SU-DHL-6 (cell line): ENCODE measurements at regions not wholly inside any gene's neighbourhood (a gene's known extent, or its start where the extent isn't known, plus 50 kb on each side); places are given as distances from the start of the nearest gene placed in this dataset.

Experiments
- H2AFZ ChIP-seq: fragments of 200-600 bp; sonication (generic); 2 replicates; pipeline ENCODE4 v1.6.1; 2014; ENCODE audit warnings: low read depth, mild to moderate bottlenecking, moderate library complexity, mixed read lengths, antibody characterized with exemption, low read length; ENCODE audit not compliant: severe bottlenecking
- H3F3A ChIP-seq: fragments of 200-600 bp; shearing (Covaris generic); 2 replicates; pipeline ENCODE4 v1.6.0; 2016; ENCODE audit warnings: antibody characterized with exemption, mild to moderate bottlenecking; ENCODE audit not compliant: insufficient read depth
- H3K27ac ChIP-seq: fragments of 200-600 bp; sonication (generic); 2 replicates; pipeline ENCODE4 v1.5.1; 2016; ENCODE audit warnings: low read depth, mild to moderate bottlenecking, low read length, moderate library complexity, mixed read lengths
- H3K27me3 ChIP-seq: fragments of 200-600 bp; sonication (generic), shearing (Covaris generic); 2 replicates; pipeline ENCODE4 v1.6.0; 2014; ENCODE audit warnings: mild to moderate bottlenecking, low read length
- H3K36me3 ChIP-seq: fragments of 200-600 bp; sonication (generic); 2 replicates; pipeline ENCODE4 v1.6.1; 2014; ENCODE audit warnings: mild to moderate bottlenecking, low read length, mixed read lengths
- H3K4me2 ChIP-seq: fragments of 300-600, 200-600 bp; shearing (Covaris generic), sonication (generic); 2 replicates; pipeline ENCODE4 v1.6.0; 2014; ENCODE audit warnings: low read length, low read depth, mild to moderate bottlenecking; ENCODE audit not compliant: poor library complexity, severe bottlenecking
- H3K4me3 ChIP-seq: fragments of 200-600 bp; sonication (generic); 2 replicates; pipeline ENCODE4 v1.5.1; 2014; ENCODE audit warnings: antibody characterized with exemption, low read length, mild to moderate bottlenecking, mixed read lengths; ENCODE audit not compliant: insufficient read depth, poor library complexity, severe bottlenecking
- H3K79me2 ChIP-seq: fragments of 200-600 bp; sonication (generic); 2 replicates; pipeline ENCODE4 v1.6.1; 2014; ENCODE audit warnings: mild to moderate bottlenecking, low read length, moderate library complexity; ENCODE audit not compliant: insufficient read depth
- H3K9ac ChIP-seq: fragments of 200-600 bp; sonication (generic); 2 replicates; pipeline ENCODE4 v1.7.0; 2014; ENCODE audit warnings: mild to moderate bottlenecking, low read length
- H3K9me2 ChIP-seq: fragments of 200-600 bp; sonication (generic); replicated peaks from 2 replicates; pipeline ENCODE4 v1.6.1; 2014; ENCODE audit warnings: low read length; ENCODE audit not compliant: insufficient read depth
- H3K9me3 ChIP-seq: fragments of 200-600 bp; sonication (generic); 2 replicates; pipeline ENCODE4 v1.6.1; 2014; ENCODE audit warnings: low read length, mixed read lengths; ENCODE audit not compliant: insufficient read depth
- H4K20me1 ChIP-seq: fragments of 200-600 bp; sonication (generic); 2 replicates; pipeline ENCODE4 v1.6.1; 2014; ENCODE audit warnings: low read depth, mild to moderate bottlenecking, antibody characterized with exemption, low read length, moderate library complexity, mixed read lengths
- CTCF ChIP-seq: fragments of 200-600 bp; sonication (generic); IDR thresholded peaks from one replicate; pipeline ENCODE4 v1.5.1; 2017; ENCODE audit warnings: antibody characterized with exemption, mild to moderate bottlenecking, low read length, moderate library complexity; ENCODE audit not compliant: insufficient read depth, poor library complexity, severe bottlenecking
- EZH2phosphoT487 ChIP-seq: fragments of 200-600 bp; sonication (generic), shearing (Covaris generic); conservative IDR thresholded peaks from 2 replicates; pipeline ENCODE4 v1.6.1; 2018; ENCODE audit warnings: mild to moderate bottlenecking, antibody characterized with exemption, low read length, moderate library complexity, mixed read lengths

- no peak overlapping the region for H3K9ac ChIP-seq
- no peaks in the 10 kb centered on the region for H3K36me3 ChIP-seq
- no peak overlapping the region for H3K4me3 ChIP-seq
- no peaks in the 10 kb centered on the region for H3K9me3 ChIP-seq
- no peak overlapping the region for H3K4me2 ChIP-seq
- H3K27ac ChIP-seq = no peak overlapping the region
- H4K20me1 ChIP-seq = no peaks in the 10 kb centered on the region
- no peaks in the 10 kb centered on the region for H3F3A ChIP-seq
- no peak overlapping the region for H2AFZ ChIP-seq
- TF ChIP-seq CTCF (no peak), EZH2phosphoT487 (no peak)
- no peaks in the 10 kb centered on the region for H3K9me2 ChIP-seq
- no peaks in the 10 kb centered on the region for H3K27me3 ChIP-seq
- no peaks in the 10 kb centered on the region for H3K79me2 ChIP-seq
Measured at GRCh38 chr5:96079962-96080361, 118.3 kb upstream of the ELL2 start.

GRCh38 chr5:96079075-96079474, 117.4 kb upstream of the ELL2 start:
- Histone ChIP-seq H3K9me2 (no peaks in the 10 kb centered on the region), H3K27ac (no peak overlapping the region), H3K9ac (no peak overlapping the region), H3K79me2 (no peaks in the 10 kb centered on the region), H4K20me1 (no peaks in the 10 kb centered on the region), H3K36me3 (no peaks in the 10 kb centered on the region), H3K4me3 (no peak overlapping the region), H3K4me2 (no peak overlapping the region), H2AFZ (no peak overlapping the region), H3K27me3 (no peaks in the 10 kb centered on the region), H3K9me3 (no peaks in the 10 kb centered on the region), H3F3A (no peaks in the 10 kb centered on the region)
- TF ChIP-seq CTCF (no peak), EZH2phosphoT487 (no peak)

- Histone ChIP-seq H4K20me1 (no peaks in the 10 kb centered on the region), H3K36me3 (no peaks in the 10 kb centered on the region), H3K9me2 (no peaks in the 10 kb centered on the region), H3K27ac (no peak overlapping the region), H3K9me3 (no peaks in the 10 kb centered on the region), H2AFZ (no peak overlapping the region), H3F3A (no peaks in the 10 kb centered on the region), H3K79me2 (no peaks in the 10 kb centered on the region), H3K4me2 (no peak overlapping the region), H3K4me3 (no peak overlapping the region), H3K9ac (no peak overlapping the region), H3K27me3 (no peaks in the 10 kb centered on the region)
- TF ChIP-seq EZH2phosphoT487 (no peak), CTCF (no peak)
Measured at GRCh38 chr5:96076451-96076850, 114.8 kb upstream of the ELL2 start.
